GM23338 (cell line): ENCODE measurements at regions not wholly inside any gene's neighbourhood (a gene's known extent, or its start where the extent isn't known, plus 50 kb on each side); places are given as distances from the start of the nearest gene placed in this dataset.

Experiments used
- ATAC-seq: fragments of 200-7000 bp; cut with Tn5 transposase; 3 replicates; pipeline ENCODE4 v1.9.1; 2020
- DNase-seq: peaks from one replicate; pipeline ENCODE4 v3.0.0-alpha.2; 2015; ENCODE audit warnings: low spot score
- H2AFZ ChIP-seq: fragments of 200-600 bp; sonication (generic); 2 replicates; pipeline ENCODE4 v1.8.0; 2016; ENCODE audit warnings: antibody characterized with exemption, mild to moderate bottlenecking, moderate library complexity
- H3F3A ChIP-seq: fragments of 200-600 bp; sonication (generic); replicated peaks from 2 replicates; pipeline ENCODE4 v1.8.0; 2017; ENCODE audit warnings: antibody characterized with exemption, mixed run types, low read depth
- H3K27ac ChIP-seq: fragments of 200-600 bp; sonication (generic); 2 replicates; pipeline ENCODE4 v1.6.1; 2016; ENCODE audit warnings: low read depth
- H3K27me3 ChIP-seq: fragments of 200-600 bp; sonication (generic); 2 replicates; pipeline ENCODE4 v1.8.0; 2016; ENCODE audit warnings: mild to moderate bottlenecking, mixed run types, moderate library complexity; ENCODE audit not compliant: insufficient read depth
- H3K36me3 ChIP-seq: fragments of 200-600 bp; sonication (generic); 2 replicates; pipeline ENCODE4 v1.8.0; 2016; ENCODE audit warnings: mild to moderate bottlenecking; ENCODE audit not compliant: insufficient read depth
- H3K4me1 ChIP-seq: fragments of 200-600 bp; sonication (generic); 2 replicates; pipeline ENCODE4 v1.8.0; 2016; ENCODE audit warnings: mild to moderate bottlenecking, moderate library complexity; ENCODE audit not compliant: insufficient read depth
- H3K4me2 ChIP-seq: fragments of 200-600 bp; sonication (generic); 2 replicates; pipeline ENCODE4 v1.7.1; 2017; ENCODE audit warnings: mixed run types
- H3K4me3 ChIP-seq: fragments of 200-600 bp; sonication (generic); 2 replicates; pipeline ENCODE4 v1.6.1; 2016; ENCODE audit warnings: mixed run types
- H3K79me2 ChIP-seq: fragments of 200-600 bp; sonication (generic); replicated peaks from 2 replicates; pipeline ENCODE4 v1.8.0; 2017; ENCODE audit warnings: mild to moderate bottlenecking; ENCODE audit not compliant: insufficient read depth
- H3K9me2 ChIP-seq: fragments of 200-600 bp; sonication (generic); 2 replicates; pipeline ENCODE4 v1.8.0; 2017; ENCODE audit not compliant: insufficient read depth
- H4K20me1 ChIP-seq: fragments of 200-600 bp; sonication (generic); replicated peaks from 2 replicates; pipeline ENCODE4 v1.8.0; 2017; ENCODE audit warnings: mild to moderate bottlenecking; ENCODE audit not compliant: insufficient read depth
- H3K27ac Mint-ChIP-seq: 2 replicates; pipeline ENCODE4 v1.8.0; 2020; ENCODE audit warnings: inconsistent platforms, mild to moderate bottlenecking, moderate library complexity, mixed read lengths
- H3K27me3 Mint-ChIP-seq: 3 replicates; pipeline ENCODE4 v1.8.0; 2022; ENCODE audit warnings: low read depth, mild to moderate bottlenecking, moderate library complexity, mixed read lengths, inconsistent platforms; ENCODE audit not compliant: insufficient read depth, poor library complexity
- H3K36me3 Mint-ChIP-seq: 3 replicates; pipeline ENCODE4 v1.8.0; 2021; ENCODE audit warnings: low read depth, mild to moderate bottlenecking, inconsistent platforms, moderate library complexity, mixed read lengths
- H3K4me1 Mint-ChIP-seq: 3 replicates; pipeline ENCODE4 v1.8.0; 2020; ENCODE audit warnings: mild to moderate bottlenecking, inconsistent platforms, mixed read lengths
- H3K4me3 Mint-ChIP-seq: 3 replicates; pipeline ENCODE4 v1.8.0; 2021; ENCODE audit warnings: moderate library complexity, mild to moderate bottlenecking, inconsistent platforms, mixed read lengths
- H3K9me3 Mint-ChIP-seq: 3 replicates; pipeline ENCODE4 v1.8.0; 2020; ENCODE audit warnings: moderate library complexity, mild to moderate bottlenecking, inconsistent platforms, mixed read lengths
- CREB1 ChIP-seq: fragments of 250-450 bp; sonication (Bioruptor Pico); IDR thresholded peaks from 2 replicates; pipeline ENCODE4 v1.5.0; 2020; ENCODE audit warnings: low read depth, mild to moderate bottlenecking, moderate library complexity
- EZH2 ChIP-seq: fragments of 200-600 bp; sonication (generic); IDR thresholded peaks from one replicate; pipeline ENCODE4 v1.8.0; 2017; ENCODE audit warnings: antibody characterized with exemption, mild to moderate bottlenecking, low read depth; ENCODE audit not compliant: unreplicated experiment
- EZH2phosphoT487 ChIP-seq: fragments of 200-600 bp; sonication (generic); IDR thresholded peaks from one replicate; pipeline ENCODE4 v1.8.1; 2018; ENCODE audit warnings: antibody characterized with exemption; ENCODE audit not compliant: unreplicated experiment
- POLR2AphosphoS5 ChIP-seq: IDR thresholded peaks from 2 replicates; pipeline ENCODE4 v1.6.1; 2016; ENCODE audit warnings: antibody characterized with exemption, low read depth
- STAT1 ChIP-seq: IDR thresholded peaks from one replicate; pipeline ENCODE4 v1.6.1; 2016; ENCODE audit warnings: antibody characterized with exemption; ENCODE audit not compliant: unreplicated experiment
- ZNF114 ChIP-seq: fragments of 250-450 bp; sonication (Bioruptor Pico); IDR thresholded peaks from 2 replicates; pipeline ENCODE4 v1.5.0; 2020; ENCODE audit warnings: mild to moderate bottlenecking, moderate library complexity
- ZNF331 ChIP-seq: fragments of 250-450 bp; sonication (Bioruptor Pico); IDR thresholded peaks from 2 replicates; pipeline ENCODE4 v1.5.0; 2020; ENCODE audit warnings: low read depth, mild to moderate bottlenecking, moderate library complexity
- TF ChIP-seq, protein P1 (sequence below), 2 experiments: fragments of 200-600 bp in 1 of 2; sonication (generic) in 1 of 2; conservative IDR thresholded peaks; 2 replicates each; pipeline versions ENCODE4 v1.5.1 to v1.6.1; 2016 to 2017; ENCODE audit warnings: antibody characterized with exemption in 2 of 2, low read depth in 2 of 2, mild to moderate bottlenecking in 2 of 2, moderate library complexity in 1 of 2
- TF ChIP-seq, protein P2 (sequence below): fragments of 250-450 bp; sonication (Bioruptor Pico); IDR thresholded peaks from 2 replicates; pipeline ENCODE4 v1.5.0; 2020; ENCODE audit warnings: mild to moderate bottlenecking, moderate library complexity

DNA sequence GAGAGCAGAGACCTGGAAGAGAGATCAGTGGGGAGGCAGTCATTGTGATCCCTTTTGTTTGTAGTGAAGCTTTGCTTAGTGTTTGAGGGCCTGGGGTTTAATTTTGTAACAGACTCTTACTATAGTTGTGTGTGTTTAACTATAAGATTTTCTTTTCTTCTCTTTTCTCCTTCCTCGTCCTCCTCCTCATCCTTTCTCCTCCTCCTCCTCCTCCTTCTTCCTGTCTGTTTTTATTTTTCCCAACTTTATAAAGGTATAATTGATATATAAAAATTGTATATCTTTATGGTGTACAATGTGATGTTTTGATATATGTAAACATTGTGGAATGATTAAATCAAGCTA is 71.2 kb upstream of the MACF1 start:
- H3K79me2 ChIP-seq: peaks cover 83% of the 10 kb centered on the region
- H3K27ac Mint-ChIP-seq: peak overlapping the region; percentile 99
- no peaks in the 10 kb centered on the region; the same call in 1 of the 2 replicates for H4K20me1 ChIP-seq
- no peaks in the 10 kb centered on the region for H3K9me2 ChIP-seq
- no peaks in the 10 kb centered on the region for H3K27me3 ChIP-seq
- peak overlapping the region; percentile 21 for H3K4me2 ChIP-seq
- no peaks in the 10 kb centered on the region for H3K36me3 ChIP-seq
- H3K27me3 Mint-ChIP-seq: peaks cover 17% of the 10 kb centered on the region
- ATAC-seq (no peak), DNase-seq (no peak)
- no peaks in the 10 kb centered on the region for H3F3A ChIP-seq
- H3K27ac ChIP-seq: peak overlapping the region; percentile 97
- peaks cover 64% of the 10 kb centered on the region for H3K4me1 Mint-ChIP-seq
- H3K4me3 Mint-ChIP-seq: peak overlapping the region; percentile 53; the same call in 2 of the 3 replicates
- H3K4me1 ChIP-seq: peaks cover 55% of the 10 kb centered on the region
- H3K36me3 Mint-ChIP-seq: peaks cover 15% of the 10 kb centered on the region
- TF ChIP-seq, protein P1, sequence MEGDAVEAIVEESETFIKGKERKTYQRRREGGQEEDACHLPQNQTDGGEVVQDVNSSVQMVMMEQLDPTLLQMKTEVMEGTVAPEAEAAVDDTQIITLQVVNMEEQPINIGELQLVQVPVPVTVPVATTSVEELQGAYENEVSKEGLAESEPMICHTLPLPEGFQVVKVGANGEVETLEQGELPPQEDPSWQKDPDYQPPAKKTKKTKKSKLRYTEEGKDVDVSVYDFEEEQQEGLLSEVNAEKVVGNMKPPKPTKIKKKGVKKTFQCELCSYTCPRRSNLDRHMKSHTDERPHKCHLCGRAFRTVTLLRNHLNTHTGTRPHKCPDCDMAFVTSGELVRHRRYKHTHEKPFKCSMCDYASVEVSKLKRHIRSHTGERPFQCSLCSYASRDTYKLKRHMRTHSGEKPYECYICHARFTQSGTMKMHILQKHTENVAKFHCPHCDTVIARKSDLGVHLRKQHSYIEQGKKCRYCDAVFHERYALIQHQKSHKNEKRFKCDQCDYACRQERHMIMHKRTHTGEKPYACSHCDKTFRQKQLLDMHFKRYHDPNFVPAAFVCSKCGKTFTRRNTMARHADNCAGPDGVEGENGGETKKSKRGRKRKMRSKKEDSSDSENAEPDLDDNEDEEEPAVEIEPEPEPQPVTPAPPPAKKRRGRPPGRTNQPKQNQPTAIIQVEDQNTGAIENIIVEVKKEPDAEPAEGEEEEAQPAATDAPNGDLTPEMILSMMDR (conservative IDR thresholded peaks at IDR 0.05; ENCODE audit: low read depth in 2 of 2): no peak
- TF ChIP-seq CREB1 (CRISPR knock-in tag) (no peak), ZNF331 (CRISPR knock-in tag) (no peak), ZNF114 (CRISPR knock-in tag) (no peak), EZH2phosphoT487 (no peak), STAT1 (no peak), POLR2AphosphoS5 (no peak), EZH2 (no peak)
- TF ChIP-seq, protein P2, sequence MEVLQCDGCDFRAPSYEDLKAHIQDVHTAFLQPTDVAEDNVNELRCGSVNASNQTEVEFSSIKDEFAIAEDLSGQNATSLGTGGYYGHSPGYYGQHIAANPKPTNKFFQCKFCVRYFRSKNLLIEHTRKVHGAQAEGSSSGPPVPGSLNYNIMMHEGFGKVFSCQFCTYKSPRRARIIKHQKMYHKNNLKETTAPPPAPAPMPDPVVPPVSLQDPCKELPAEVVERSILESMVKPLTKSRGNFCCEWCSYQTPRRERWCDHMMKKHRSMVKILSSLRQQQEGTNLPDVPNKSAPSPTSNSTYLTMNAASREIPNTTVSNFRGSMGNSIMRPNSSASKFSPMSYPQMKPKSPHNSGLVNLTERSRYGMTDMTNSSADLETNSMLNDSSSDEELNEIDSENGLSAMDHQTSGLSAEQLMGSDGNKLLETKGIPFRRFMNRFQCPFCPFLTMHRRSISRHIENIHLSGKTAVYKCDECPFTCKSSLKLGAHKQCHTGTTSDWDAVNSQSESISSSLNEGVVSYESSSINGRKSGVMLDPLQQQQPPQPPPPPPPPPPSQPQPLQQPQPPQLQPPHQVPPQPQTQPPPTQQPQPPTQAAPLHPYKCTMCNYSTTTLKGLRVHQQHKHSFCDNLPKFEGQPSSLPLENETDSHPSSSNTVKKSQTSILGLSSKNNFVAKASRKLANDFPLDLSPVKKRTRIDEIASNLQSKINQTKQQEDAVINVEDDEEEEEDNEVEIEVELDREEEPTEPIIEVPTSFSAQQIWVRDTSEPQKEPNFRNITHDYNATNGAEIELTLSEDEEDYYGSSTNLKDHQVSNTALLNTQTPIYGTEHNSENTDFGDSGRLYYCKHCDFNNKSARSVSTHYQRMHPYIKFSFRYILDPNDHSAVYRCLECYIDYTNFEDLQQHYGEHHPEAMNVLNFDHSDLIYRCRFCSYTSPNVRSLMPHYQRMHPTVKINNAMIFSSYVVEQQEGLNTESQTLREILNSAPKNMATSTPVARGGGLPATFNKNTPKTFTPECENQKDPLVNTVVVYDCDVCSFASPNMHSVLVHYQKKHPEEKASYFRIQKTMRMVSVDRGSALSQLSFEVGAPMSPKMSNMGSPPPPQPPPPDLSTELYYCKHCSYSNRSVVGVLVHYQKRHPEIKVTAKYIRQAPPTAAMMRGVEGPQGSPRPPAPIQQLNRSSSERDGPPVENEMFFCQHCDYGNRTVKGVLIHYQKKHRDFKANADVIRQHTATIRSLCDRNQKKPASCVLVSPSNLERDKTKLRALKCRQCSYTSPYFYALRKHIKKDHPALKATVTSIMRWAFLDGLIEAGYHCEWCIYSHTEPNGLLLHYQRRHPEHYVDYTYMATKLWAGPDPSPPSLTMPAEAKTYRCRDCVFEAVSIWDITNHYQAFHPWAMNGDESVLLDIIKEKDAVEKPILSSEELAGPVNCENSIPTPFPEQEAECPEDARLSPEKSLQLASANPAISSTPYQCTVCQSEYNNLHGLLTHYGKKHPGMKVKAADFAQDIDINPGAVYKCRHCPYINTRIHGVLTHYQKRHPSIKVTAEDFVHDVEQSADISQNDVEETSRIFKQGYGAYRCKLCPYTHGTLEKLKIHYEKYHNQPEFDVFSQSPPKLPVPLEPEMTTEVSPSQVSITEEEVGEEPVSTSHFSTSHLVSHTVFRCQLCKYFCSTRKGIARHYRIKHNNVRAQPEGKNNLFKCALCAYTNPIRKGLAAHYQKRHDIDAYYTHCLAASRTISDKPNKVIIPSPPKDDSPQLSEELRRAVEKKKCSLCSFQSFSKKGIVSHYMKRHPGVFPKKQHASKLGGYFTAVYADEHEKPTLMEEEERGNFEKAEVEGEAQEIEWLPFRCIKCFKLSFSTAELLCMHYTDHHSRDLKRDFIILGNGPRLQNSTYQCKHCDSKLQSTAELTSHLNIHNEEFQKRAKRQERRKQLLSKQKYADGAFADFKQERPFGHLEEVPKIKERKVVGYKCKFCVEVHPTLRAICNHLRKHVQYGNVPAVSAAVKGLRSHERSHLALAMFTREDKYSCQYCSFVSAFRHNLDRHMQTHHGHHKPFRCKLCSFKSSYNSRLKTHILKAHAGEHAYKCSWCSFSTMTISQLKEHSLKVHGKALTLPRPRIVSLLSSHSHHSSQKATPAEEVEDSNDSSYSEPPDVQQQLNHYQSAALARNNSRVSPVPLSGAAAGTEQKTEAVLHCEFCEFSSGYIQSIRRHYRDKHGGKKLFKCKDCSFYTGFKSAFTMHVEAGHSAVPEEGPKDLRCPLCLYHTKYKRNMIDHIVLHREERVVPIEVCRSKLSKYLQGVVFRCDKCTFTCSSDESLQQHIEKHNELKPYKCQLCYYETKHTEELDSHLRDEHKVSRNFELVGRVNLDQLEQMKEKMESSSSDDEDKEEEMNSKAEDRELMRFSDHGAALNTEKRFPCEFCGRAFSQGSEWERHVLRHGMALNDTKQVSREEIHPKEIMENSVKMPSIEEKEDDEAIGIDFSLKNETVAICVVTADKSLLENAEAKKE: no peak
- H3K9me3 Mint-ChIP-seq: no peaks in the 10 kb centered on the region
- H3K4me3 ChIP-seq: no peak overlapping the region
- no peak overlapping the region for H2AFZ ChIP-seq
